ENCODE measurements at regions not wholly inside any gene's neighbourhood (a gene's known extent, or its start where the extent isn't known, plus 50 kb on each side); places are given as distances from the start of the nearest gene placed in this dataset.

GRCh38 chr9:97802276-97802675 lies 50.8 kb upstream of the FOXE1 start:
- TF ChIP-seq ZNF558 (tag by site-specific recombination; IDR thresholded peaks at IDR 0.05): no peak
- no peak for TF ChIP-seq CTCF (tag by site-specific recombination; IDR thresholded peaks at IDR 0.05)
- no peak for TF ChIP-seq REST (tag by site-specific recombination; IDR thresholded peaks at IDR 0.05)
- no peak for TF ChIP-seq ZNF670 (tag by site-specific recombination; IDR thresholded peaks at IDR 0.05; ENCODE audit: low read depth)
- TF ChIP-seq ZSCAN18 (tag by site-specific recombination; IDR thresholded peaks at IDR 0.05): no peak
- no peak for TF ChIP-seq TRIM28 (IDR thresholded peaks at IDR 0.05; ENCODE audit: borderline replicate concordance, low read length)
- TF ChIP-seq ZBTB8A (tag by site-specific recombination; IDR thresholded peaks at IDR 0.05): no peak
- no peak for TF ChIP-seq ZFP3 (tag by site-specific recombination; IDR thresholded peaks at IDR 0.05; ENCODE audit: low read depth)
- no peak for TF ChIP-seq KLF7 (tag by site-specific recombination; IDR thresholded peaks at IDR 0.05; ENCODE audit: borderline replicate concordance)
- TF ChIP-seq MEIS1 (CRISPR knock-in tag; IDR thresholded peaks at IDR 0.05; ENCODE audit: borderline replicate concordance): no peak
- no peak for TF ChIP-seq ZNF274 (IDR thresholded peaks at IDR 0.05; ENCODE audit: low read length)
- TF ChIP-seq ZNF274 (tag by site-specific recombination; IDR thresholded peaks at IDR 0.05; ENCODE audit: borderline replicate concordance): no peak
- TF ChIP-seq ZBTB21 (tag by site-specific recombination; IDR thresholded peaks at IDR 0.05): no peak
- TF ChIP-seq PBX3 (CRISPR knock-in tag; IDR thresholded peaks at IDR 0.05): no peak
- TF ChIP-seq ZNF19 (tag by site-specific recombination; IDR thresholded peaks at IDR 0.05; ENCODE audit: low read depth): no peak
